IgD-negative memory B cell (primary cell): ENCODE measurements at regions not wholly inside any gene's neighbourhood (a gene's known extent, or its start where the extent isn't known, plus 50 kb on each side); places are given as distances from the start of the nearest gene placed in this dataset.

Source experiments
- H3K27ac Mint-ChIP-seq, 3 donors: one replicate each; pipeline ENCODE4 v1.8.0; 2020 to 2022; ENCODE audit warnings: mild to moderate bottlenecking in 3 of 3, mixed read lengths in 3 of 3, moderate library complexity in 1 of 3
- H3K27me3 Mint-ChIP-seq: one replicate; pipeline ENCODE4 v1.8.0; 2021; ENCODE audit warnings: mixed read lengths
- H3K36me3 Mint-ChIP-seq: one replicate; pipeline ENCODE4 v1.8.0; 2020; ENCODE audit warnings: mild to moderate bottlenecking, mixed read lengths
- H3K4me1 Mint-ChIP-seq, 3 donors: one replicate each; pipeline ENCODE4 v1.8.0; 2020 to 2022; ENCODE audit warnings: mixed read lengths in 3 of 3, mild to moderate bottlenecking in 1 of 3
- H3K4me3 Mint-ChIP-seq, 4 donors: one replicate each; pipeline ENCODE4 v1.8.0; 2020 to 2022; ENCODE audit warnings: mild to moderate bottlenecking in 4 of 4, mixed read lengths in 4 of 4, moderate library complexity in 3 of 4
- H3K9me3 Mint-ChIP-seq, 3 donors: one replicate each; pipeline ENCODE4 v1.8.0; 2020 to 2021; ENCODE audit warnings: mixed read lengths in 3 of 3, mild to moderate bottlenecking in 1 of 3

- Mint-ChIP-seq H3K36me3 (peaks cover 2% of the 10 kb centered on the region), H3K27ac (no peak overlapping the region), H3K4me3 (no peak overlapping the region)
These were observed 170.8 kb upstream of the NR3C1 start for GRCh38 chr5:143574236-143574635.

GRCh38 chr5:143573568-143574170 is 170.2 kb upstream of the NR3C1 start:
- Mint-ChIP-seq H3K9me3 (no peaks in the 10 kb centered on the region), H3K4me1 (peaks cover 4 to 7% (median 7%) of the 10 kb centered on the region in 3 donors), H3K4me3 (no peak overlapping the region), H3K27me3 (no peaks in the 10 kb centered on the region), H3K27ac (no peak overlapping the region), H3K36me3 (peaks cover 2% of the 10 kb centered on the region)

More at GRCh38 chr5:143574236-143574635, 170.8 kb upstream of the NR3C1 start:
- H3K9me3 Mint-ChIP-seq: no peaks in the 10 kb centered on the region
- no peaks in the 10 kb centered on the region for H3K27me3 Mint-ChIP-seq
- peaks cover 4 to 7% (median 7%) of the 10 kb centered on the region in 3 donors for H3K4me1 Mint-ChIP-seq

GRCh38 chr5:143572671-143573070 is 169.2 kb upstream of the NR3C1 start:
- H3K4me3 Mint-ChIP-seq: no peak overlapping the region
- no peaks in the 10 kb centered on the region for H3K27me3 Mint-ChIP-seq
- no peaks in the 10 kb centered on the region for H3K9me3 Mint-ChIP-seq
- peaks cover 4 to 7% (median 7%) of the 10 kb centered on the region in 3 donors for H3K4me1 Mint-ChIP-seq
- H3K36me3 Mint-ChIP-seq: peaks cover 2% of the 10 kb centered on the region
- no peak overlapping the region for H3K27ac Mint-ChIP-seq

DNA sequence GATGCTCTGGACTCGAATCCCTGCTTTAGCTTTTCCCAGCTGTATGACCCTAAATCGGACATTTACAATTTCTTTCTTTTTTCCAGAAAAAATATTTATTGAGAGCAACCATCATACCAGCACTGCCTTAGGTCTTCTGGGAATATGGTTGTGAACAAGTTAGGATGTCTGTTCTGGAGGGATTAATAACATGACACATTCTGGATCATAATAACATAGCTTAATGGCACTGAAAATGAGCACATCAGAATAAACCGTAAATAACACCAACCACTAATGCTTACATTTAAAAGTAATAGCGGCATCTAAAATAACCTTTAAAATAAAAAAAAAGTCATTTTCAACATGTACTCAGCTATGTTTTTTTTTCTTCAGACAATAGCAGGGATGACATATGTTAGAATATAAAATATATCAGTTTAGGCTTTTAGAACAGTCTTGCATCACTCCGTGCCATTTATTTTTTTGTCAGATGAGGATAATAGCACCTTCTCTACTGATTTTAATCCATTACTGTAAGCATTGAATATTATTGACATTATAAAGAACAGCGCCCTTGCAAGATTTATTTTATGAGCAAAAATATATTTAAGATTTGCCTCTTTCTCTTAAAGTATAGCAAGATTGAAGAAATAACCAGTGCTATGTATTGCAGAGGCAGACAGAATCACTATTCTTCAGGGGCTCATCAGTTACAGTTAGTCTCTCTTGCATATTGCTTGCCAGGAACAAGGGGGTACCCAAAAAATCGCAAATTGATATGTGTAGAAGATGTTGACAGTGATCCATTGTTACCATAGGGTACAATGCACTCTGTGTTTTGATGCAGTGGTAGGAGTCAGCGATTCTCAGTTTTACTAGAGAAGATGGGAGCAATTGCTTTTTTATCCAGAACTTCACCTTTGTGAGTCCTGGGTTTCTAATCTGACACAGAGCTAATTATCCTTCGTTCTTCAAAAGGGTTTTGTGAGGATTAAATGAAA is 168.4 kb upstream of the NR3C1 start:
- Mint-ChIP-seq H3K27me3 (no peaks in the 10 kb centered on the region), H3K27ac (no peak overlapping the region), H3K4me3 (no peak overlapping the region), H3K9me3 (no peaks in the 10 kb centered on the region), H3K4me1 (peaks cover 4 to 7% (median 7%) of the 10 kb centered on the region in 3 donors), H3K36me3 (no peaks in the 10 kb centered on the region)

DNA sequence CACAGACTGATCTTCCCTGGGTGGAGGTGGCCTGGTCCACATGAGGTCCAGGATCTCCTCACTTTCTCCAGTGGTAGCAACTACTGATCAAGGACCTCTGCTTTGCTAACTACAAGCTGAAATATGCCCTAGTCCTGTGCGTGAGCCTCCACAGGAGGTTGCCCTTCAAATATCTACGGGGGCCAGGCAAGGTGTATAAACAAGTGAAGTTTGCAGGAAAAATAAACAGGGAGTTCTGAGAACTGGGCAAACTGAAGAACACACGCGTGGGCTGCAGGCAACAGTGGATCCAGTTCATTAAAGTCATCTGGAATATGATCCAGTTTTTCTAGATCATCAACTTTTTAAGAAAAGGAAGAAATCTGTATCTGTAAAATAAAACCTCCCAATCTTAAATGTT is 167.5 kb upstream of the NR3C1 start:
- Mint-ChIP-seq H3K36me3 (no peaks in the 10 kb centered on the region), H3K27me3 (no peaks in the 10 kb centered on the region), H3K4me1 (peaks cover 4 to 7% (median 7%) of the 10 kb centered on the region in 3 donors), H3K27ac (no peak overlapping the region), H3K4me3 (no peak overlapping the region), H3K9me3 (no peaks in the 10 kb centered on the region)

DNA sequence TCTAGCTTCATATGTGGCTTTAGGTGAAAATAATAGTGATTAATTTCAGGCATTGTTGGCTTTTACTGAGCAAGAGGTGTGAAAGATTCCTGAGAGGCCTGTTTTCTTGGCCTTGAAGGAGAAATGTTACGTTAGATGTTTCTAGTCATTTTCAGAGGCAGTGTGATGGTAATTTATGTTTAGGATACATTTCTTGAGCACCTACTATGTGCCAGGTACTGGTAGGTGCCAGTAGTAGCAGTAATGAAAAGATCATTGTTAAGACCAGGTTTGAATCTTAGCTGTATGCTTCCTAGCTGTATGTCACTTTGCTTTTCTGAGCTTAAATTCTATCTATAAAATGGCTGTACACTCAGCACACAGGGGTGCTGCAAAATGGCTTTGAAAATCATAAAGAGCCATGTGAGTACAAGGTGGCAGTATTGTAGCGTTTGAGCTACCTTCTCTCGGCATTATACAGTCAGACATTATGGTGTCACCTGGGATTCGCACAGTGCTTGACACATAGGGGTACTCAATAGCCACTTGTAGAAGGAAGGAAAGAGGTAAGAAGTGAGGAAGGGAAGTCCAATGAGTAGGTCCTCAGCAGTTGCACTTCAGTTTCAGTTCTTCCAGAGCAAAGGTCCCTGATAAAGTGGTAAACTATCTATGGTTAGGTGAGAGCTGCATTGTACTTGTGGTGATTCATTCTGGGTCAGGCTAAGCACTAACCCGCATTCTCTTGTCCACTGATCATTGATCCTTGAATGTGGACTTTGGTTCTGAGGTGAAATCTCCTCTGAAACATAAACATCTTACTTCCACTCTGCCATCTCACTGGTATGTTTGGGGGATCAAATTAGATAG is 166.5 kb upstream of the NR3C1 start:
- peaks cover 3 to 7% (median 4%) of the 10 kb centered on the region in 3 donors for H3K4me1 Mint-ChIP-seq
- no peaks in the 10 kb centered on the region for H3K9me3 Mint-ChIP-seq
- no peak overlapping the region for H3K4me3 Mint-ChIP-seq
- H3K36me3 Mint-ChIP-seq: no peaks in the 10 kb centered on the region
- H3K27me3 Mint-ChIP-seq: no peaks in the 10 kb centered on the region
- H3K27ac Mint-ChIP-seq: no peak overlapping the region

- no peak overlapping the region for H3K4me3 Mint-ChIP-seq
- no peaks in the 10 kb centered on the region for H3K27me3 Mint-ChIP-seq
- no peak overlapping the region for H3K27ac Mint-ChIP-seq
- no peaks in the 10 kb centered on the region for H3K9me3 Mint-ChIP-seq
- no peaks in the 10 kb centered on the region for H3K36me3 Mint-ChIP-seq
- H3K4me1 Mint-ChIP-seq: peaks cover 6 to 12% (median 8%) of the 10 kb centered on the region in 3 donors
These were observed 165.8 kb upstream of the NR3C1 start for GRCh38 chr5:143569213-143569701.

DNA sequence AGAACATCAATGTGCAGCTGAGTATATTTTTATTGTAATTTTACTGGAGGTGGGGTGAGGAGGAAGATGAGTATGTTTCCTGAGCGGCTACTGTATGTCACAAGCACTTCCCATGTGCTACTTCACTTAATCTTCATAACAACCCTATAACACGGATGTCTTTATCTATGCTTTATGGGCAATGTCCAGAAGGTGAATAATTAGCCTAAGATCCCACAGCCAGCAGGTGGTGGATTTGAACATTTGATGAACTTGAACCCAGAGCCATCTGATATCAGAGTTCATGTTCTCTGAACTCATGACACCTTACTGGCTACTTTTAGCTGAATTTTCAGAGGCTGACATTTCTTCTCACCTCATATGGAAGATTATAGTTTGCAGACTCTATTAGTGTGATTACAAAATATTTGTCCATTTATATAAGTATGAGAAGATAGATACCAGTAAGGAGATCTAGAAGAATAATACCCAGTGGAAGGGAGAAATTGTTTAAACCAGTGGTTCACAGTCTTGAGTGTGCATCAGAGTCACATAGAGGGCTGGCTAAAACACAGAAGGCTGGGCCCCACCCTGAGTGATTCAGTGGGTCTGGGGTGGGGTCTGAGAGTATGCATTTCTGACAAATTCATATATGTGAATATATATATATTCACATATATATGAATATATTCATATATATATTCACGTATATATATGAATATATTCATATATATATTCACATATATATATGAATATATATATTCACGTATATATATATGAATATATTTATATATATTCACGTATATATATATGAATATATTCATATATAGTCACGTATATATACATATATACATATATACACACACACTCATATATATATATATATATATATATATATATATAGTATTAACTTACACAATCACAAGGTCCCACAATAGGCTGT is 164.4 kb upstream of the NR3C1 start:
- Mint-ChIP-seq H3K36me3 (no peaks in the 10 kb centered on the region), H3K27me3 (no peaks in the 10 kb centered on the region), H3K27ac (no peak overlapping the region), H3K9me3 (no peaks in the 10 kb centered on the region), H3K4me1 (peaks cover 7 to 10% (median 10%) of the 10 kb centered on the region in 3 donors), H3K4me3 (no peak overlapping the region)

GRCh38 chr5:143566139-143566538 is 162.7 kb upstream of the NR3C1 start:
- peaks cover 7 to 10% (median 10%) of the 10 kb centered on the region in 3 donors for H3K4me1 Mint-ChIP-seq
- peaks cover 1% of the 10 kb centered on the region for H3K36me3 Mint-ChIP-seq
- no peaks in the 10 kb centered on the region for H3K9me3 Mint-ChIP-seq
- no peaks in the 10 kb centered on the region for H3K27me3 Mint-ChIP-seq
- H3K4me3 Mint-ChIP-seq: no peak overlapping the region
- peak overlapping the region in 1 of 3 donors; percentile 48 for H3K27ac Mint-ChIP-seq

DNA sequence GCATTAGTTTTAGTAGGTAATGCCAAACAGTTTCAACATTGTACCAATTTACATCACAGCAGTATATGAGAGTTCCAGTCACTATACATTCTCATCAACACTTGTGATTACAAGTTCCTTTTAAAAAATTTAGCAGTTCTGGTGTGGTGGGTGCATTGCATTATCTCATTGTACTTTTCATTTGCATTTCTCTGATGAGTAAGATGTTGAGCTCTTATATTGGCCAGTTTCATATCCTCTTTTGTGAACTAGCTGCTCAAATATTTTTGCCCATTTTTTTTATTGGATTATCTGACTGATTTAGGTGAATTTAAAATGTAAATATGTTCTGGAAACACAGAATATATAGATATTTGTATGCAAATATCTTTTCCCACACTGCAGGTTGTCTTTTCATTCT is 160.9 kb upstream of the NR3C1 start:
- H3K27me3 Mint-ChIP-seq: no peaks in the 10 kb centered on the region
- H3K4me3 Mint-ChIP-seq: no peak overlapping the region
- H3K36me3 Mint-ChIP-seq: peaks cover 1% of the 10 kb centered on the region
- no peaks in the 10 kb centered on the region for H3K9me3 Mint-ChIP-seq
- H3K27ac Mint-ChIP-seq: no peak overlapping the region
- H3K4me1 Mint-ChIP-seq: peaks cover 7 to 10% (median 10%) of the 10 kb centered on the region in 3 donors

DNA sequence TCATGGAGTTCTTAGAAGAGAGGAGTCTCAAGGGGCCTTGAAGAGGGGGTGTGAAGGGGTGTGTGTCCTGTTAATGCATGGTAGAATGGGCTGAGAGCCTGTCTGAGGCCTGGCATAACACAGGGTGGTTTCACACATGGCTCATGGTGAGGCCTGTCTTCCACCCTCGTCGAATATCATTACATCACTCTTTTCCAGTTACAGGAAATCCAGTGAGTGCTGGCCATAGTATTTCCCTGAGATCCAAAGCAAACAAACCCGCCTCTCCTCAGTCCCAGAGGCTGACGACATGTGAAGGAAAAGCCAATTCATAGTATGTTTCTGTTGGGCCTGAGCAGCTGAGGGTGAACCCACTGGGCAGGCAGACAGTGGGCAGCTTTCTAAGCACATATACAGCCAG is 159.4 kb upstream of the NR3C1 start:
- no peaks in the 10 kb centered on the region for H3K9me3 Mint-ChIP-seq
- H3K27me3 Mint-ChIP-seq: no peaks in the 10 kb centered on the region
- peaks cover 7 to 10% (median 10%) of the 10 kb centered on the region in 3 donors for H3K4me1 Mint-ChIP-seq
- H3K36me3 Mint-ChIP-seq: peaks cover 1% of the 10 kb centered on the region
- H3K27ac Mint-ChIP-seq: no peak overlapping the region
- H3K4me3 Mint-ChIP-seq: no peak overlapping the region

DNA sequence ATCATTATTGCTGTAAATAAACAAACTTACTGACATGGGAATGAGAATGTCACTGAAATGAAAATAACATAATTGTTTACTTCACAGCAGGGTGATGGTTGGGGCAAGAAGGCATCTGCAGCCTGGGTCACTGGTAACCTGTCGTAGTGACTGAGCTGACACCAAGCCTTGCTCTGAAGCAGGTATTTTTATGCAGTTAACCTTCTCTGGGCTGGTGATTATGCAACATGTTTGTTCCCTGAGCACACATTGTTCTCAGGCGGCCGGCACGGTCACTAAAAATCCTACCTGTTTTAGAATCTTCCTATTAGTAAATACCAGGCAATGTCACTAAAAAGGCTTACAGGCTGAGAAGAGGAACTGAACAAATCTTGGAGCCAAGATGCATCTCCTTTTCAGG is 157.7 kb upstream of the NR3C1 start:
- peaks cover 7 to 10% (median 10%) of the 10 kb centered on the region in 3 donors for H3K4me1 Mint-ChIP-seq
- H3K27me3 Mint-ChIP-seq: no peaks in the 10 kb centered on the region
- no peak overlapping the region for H3K27ac Mint-ChIP-seq
- peaks cover 1% of the 10 kb centered on the region for H3K36me3 Mint-ChIP-seq
- no peaks in the 10 kb centered on the region for H3K9me3 Mint-ChIP-seq
- no peak overlapping the region for H3K4me3 Mint-ChIP-seq

DNA sequence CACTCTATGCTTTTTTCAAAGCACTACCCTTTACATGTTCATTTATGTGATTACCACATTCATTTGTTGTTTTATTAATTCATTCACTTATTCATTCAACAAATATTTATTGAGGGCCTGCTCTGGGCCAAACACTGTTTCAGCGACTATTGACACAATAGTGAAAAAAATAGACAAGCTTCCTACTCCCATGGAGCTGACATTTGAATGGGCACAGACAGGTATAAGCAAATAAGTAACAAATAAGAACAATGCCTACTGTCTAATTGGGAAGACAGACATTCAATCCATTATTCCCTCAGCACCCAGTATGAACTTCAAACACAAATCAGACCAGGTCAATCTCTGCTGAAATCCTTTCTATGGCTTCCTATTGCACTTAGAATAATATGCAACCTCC is 156.9 kb upstream of the NR3C1 start:
- no peak overlapping the region for H3K4me3 Mint-ChIP-seq
- H3K36me3 Mint-ChIP-seq: peaks cover 1% of the 10 kb centered on the region
- no peaks in the 10 kb centered on the region for H3K9me3 Mint-ChIP-seq
- no peak overlapping the region for H3K27ac Mint-ChIP-seq
- peaks cover 7 to 10% (median 9%) of the 10 kb centered on the region in 3 donors for H3K4me1 Mint-ChIP-seq
- no peaks in the 10 kb centered on the region for H3K27me3 Mint-ChIP-seq

GRCh38 chr5:143559586-143560109 is 156.2 kb upstream of the NR3C1 start:
- H3K4me1 Mint-ChIP-seq: peaks cover 5 to 9% (median 8%) of the 10 kb centered on the region in 3 donors

More at GRCh38 chr5:143559586-143560109, 156.2 kb upstream of the NR3C1 start:
- H3K27ac Mint-ChIP-seq: no peak overlapping the region
- H3K36me3 Mint-ChIP-seq: peaks cover 1% of the 10 kb centered on the region
- H3K4me3 Mint-ChIP-seq: no peak overlapping the region
- no peaks in the 10 kb centered on the region for H3K9me3 Mint-ChIP-seq
- H3K27me3 Mint-ChIP-seq: no peaks in the 10 kb centered on the region
